ENCODE measurements at regions not wholly inside any gene's neighbourhood (a gene's known extent, or its start where the extent isn't known, plus 50 kb on each side); places are given as distances from the start of the nearest gene placed in this dataset.

GRCh38 chr16:11492808-11493530 lies 93.8 kb downstream of the LITAF start:
- Histone ChIP-seq H3K79me2 (ENCODE audit: low read depth) (no peaks in the 10 kb centered on the region), H3K4me2 (no peak overlapping the region), H3K9me3 (ENCODE audit: insufficient read depth, low read depth) (peaks cover 5% of the 10 kb centered on the region; the same call in 1 of the 2 replicates), H3F3A (ENCODE audit: insufficient read depth, low read depth) (peaks cover 15% of the 10 kb centered on the region), H3K27me3 (ENCODE audit: insufficient read depth, low read depth) (no peaks in the 10 kb centered on the region), H3K4me3 (no peak overlapping the region), H4K20me1 (ENCODE audit: insufficient read depth) (no peaks in the 10 kb centered on the region), H3K4me1 (replicated peaks; ENCODE audit: insufficient read depth) (peaks cover 17% of the 10 kb centered on the region), H2AFZ (no peak overlapping the region), H3K27ac (no peak overlapping the region), H3K36me3 (ENCODE audit: low read depth) (no peaks in the 10 kb centered on the region), H3K9me2 (ENCODE audit: insufficient read depth) (no peaks in the 10 kb centered on the region)
- TF ChIP-seq, protein P1, sequence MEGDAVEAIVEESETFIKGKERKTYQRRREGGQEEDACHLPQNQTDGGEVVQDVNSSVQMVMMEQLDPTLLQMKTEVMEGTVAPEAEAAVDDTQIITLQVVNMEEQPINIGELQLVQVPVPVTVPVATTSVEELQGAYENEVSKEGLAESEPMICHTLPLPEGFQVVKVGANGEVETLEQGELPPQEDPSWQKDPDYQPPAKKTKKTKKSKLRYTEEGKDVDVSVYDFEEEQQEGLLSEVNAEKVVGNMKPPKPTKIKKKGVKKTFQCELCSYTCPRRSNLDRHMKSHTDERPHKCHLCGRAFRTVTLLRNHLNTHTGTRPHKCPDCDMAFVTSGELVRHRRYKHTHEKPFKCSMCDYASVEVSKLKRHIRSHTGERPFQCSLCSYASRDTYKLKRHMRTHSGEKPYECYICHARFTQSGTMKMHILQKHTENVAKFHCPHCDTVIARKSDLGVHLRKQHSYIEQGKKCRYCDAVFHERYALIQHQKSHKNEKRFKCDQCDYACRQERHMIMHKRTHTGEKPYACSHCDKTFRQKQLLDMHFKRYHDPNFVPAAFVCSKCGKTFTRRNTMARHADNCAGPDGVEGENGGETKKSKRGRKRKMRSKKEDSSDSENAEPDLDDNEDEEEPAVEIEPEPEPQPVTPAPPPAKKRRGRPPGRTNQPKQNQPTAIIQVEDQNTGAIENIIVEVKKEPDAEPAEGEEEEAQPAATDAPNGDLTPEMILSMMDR (conservative IDR thresholded peaks at IDR 0.05): no peak
- TF ChIP-seq EZH2 (IDR thresholded peaks at IDR 0.05; ENCODE audit: low read depth): no peak
- DNase-seq: no peak
- POLR2A ChIA-PET (ENCODE audit: unreplicated experiment): no interaction called here
- intact Hi-C loops (cut with micrococcal nuclease; ENCODE audit: unreplicated experiment): loop anchor here (10.0 kb wide), 1 partner anchor 58 kb away; no protein-coding TSS in a partner anchor
- no TSS peak for BruUV-seq (replicated peaks)
- CTCF ChIA-PET: no interaction called here

- no peaks in the 10 kb centered on the region for H3K9me2 ChIP-seq (ENCODE audit: insufficient read depth)
- H3K4me3 ChIP-seq: no peak overlapping the region
- no peak overlapping the region for H3K27ac ChIP-seq
- CTCF ChIA-PET: no interaction called here
- H3F3A ChIP-seq (ENCODE audit: insufficient read depth, low read depth): peaks cover 18% of the 10 kb centered on the region
- no peaks in the 10 kb centered on the region for H3K36me3 ChIP-seq (ENCODE audit: low read depth)
- peaks cover 20% of the 10 kb centered on the region for H3K4me1 ChIP-seq (replicated peaks; ENCODE audit: insufficient read depth)
- H3K9me3 ChIP-seq (ENCODE audit: insufficient read depth, low read depth): peaks cover 5% of the 10 kb centered on the region; the same call in 1 of the 2 replicates
- H3K79me2 ChIP-seq (ENCODE audit: low read depth): no peaks in the 10 kb centered on the region
- intact Hi-C loops (cut with micrococcal nuclease; ENCODE audit: unreplicated experiment): loop anchor here (10.0 kb wide), 1 partner anchor 59 kb away; no protein-coding TSS in a partner anchor
- H3K4me2 ChIP-seq: no peak overlapping the region
- TF ChIP-seq, protein P1 (conservative IDR thresholded peaks at IDR 0.05): no peak
- no peak for TF ChIP-seq EZH2 (IDR thresholded peaks at IDR 0.05; ENCODE audit: low read depth)
- H2AFZ ChIP-seq: no peak overlapping the region
- no peaks in the 10 kb centered on the region for H3K27me3 ChIP-seq (ENCODE audit: insufficient read depth, low read depth)
- DNase-seq: no peak
- POLR2A ChIA-PET (ENCODE audit: unreplicated experiment): no interaction called here
- no peaks in the 10 kb centered on the region for H4K20me1 ChIP-seq (ENCODE audit: insufficient read depth)
- BruUV-seq (replicated peaks): no TSS peak
These were observed 93.2 kb downstream of the LITAF start for GRCh38 chr16:11493531-11493929.

- H4K20me1 ChIP-seq (ENCODE audit: insufficient read depth): no peaks in the 10 kb centered on the region
- POLR2A ChIA-PET (ENCODE audit: unreplicated experiment): no interaction called here
- no peak overlapping the region for H3K4me2 ChIP-seq
- H3K36me3 ChIP-seq (ENCODE audit: low read depth): no peaks in the 10 kb centered on the region
- no peak overlapping the region for H3K4me3 ChIP-seq
- intact Hi-C loops (cut with micrococcal nuclease; ENCODE audit: unreplicated experiment): loop anchor here (10.0 kb wide), 1 partner anchor 59 kb away; no protein-coding TSS in a partner anchor
- no peak overlapping the region for H3K27ac ChIP-seq
- H2AFZ ChIP-seq: no peak overlapping the region
- peaks cover 20% of the 10 kb centered on the region for H3K4me1 ChIP-seq (replicated peaks; ENCODE audit: insufficient read depth)
- CTCF ChIA-PET: no interaction called here
- H3K79me2 ChIP-seq (ENCODE audit: low read depth): no peaks in the 10 kb centered on the region
- TF ChIP-seq, protein P1 (conservative IDR thresholded peaks at IDR 0.05): no peak
- TF ChIP-seq EZH2 (IDR thresholded peaks at IDR 0.05; ENCODE audit: low read depth): no peak
- H3K27me3 ChIP-seq (ENCODE audit: insufficient read depth, low read depth): no peaks in the 10 kb centered on the region
- H3K9me3 ChIP-seq (ENCODE audit: insufficient read depth, low read depth): peaks cover 5% of the 10 kb centered on the region; the same call in 1 of the 2 replicates
- no peak for DNase-seq
- H3K9me2 ChIP-seq (ENCODE audit: insufficient read depth): no peaks in the 10 kb centered on the region
- peaks cover 18% of the 10 kb centered on the region for H3F3A ChIP-seq (ENCODE audit: insufficient read depth, low read depth)
- no TSS peak for BruUV-seq (replicated peaks)
These were observed 92.7 kb downstream of the LITAF start for GRCh38 chr16:11494029-11494428.

All from PC-9 (cell line).